Stomach (tissue), 4 donors: ENCODE measurements at regions not wholly inside any gene's neighbourhood (a gene's known extent, or its start where the extent isn't known, plus 50 kb on each side); places are given as distances from the start of the nearest gene placed in this dataset.

Source experiments
- POLR2A ChIP-seq, 4 donors: fragments of 450-650 bp; IDR thresholded peaks; one replicate each; pipeline ENCODE4 v1.6.1; 2016; ENCODE audit warnings: antibody characterized with exemption in 4 of 4, control low read depth in 2 of 4, mild to moderate bottlenecking in 1 of 4, moderate library complexity in 1 of 4
- TF ChIP-seq, protein P1 (sequence below), 7 experiments: fragments of 450-650 bp in 4 of 7; fragments of 200-600 bp in 3 of 7; sonication (generic) in 3 of 7; IDR thresholded peaks; one replicate each; pipeline ENCODE4 v1.5.1; 2016 to 2019; ENCODE audit warnings: antibody characterized with exemption in 7 of 7, control low read depth in 2 of 7, mild to moderate bottlenecking in 1 of 7

DNA sequence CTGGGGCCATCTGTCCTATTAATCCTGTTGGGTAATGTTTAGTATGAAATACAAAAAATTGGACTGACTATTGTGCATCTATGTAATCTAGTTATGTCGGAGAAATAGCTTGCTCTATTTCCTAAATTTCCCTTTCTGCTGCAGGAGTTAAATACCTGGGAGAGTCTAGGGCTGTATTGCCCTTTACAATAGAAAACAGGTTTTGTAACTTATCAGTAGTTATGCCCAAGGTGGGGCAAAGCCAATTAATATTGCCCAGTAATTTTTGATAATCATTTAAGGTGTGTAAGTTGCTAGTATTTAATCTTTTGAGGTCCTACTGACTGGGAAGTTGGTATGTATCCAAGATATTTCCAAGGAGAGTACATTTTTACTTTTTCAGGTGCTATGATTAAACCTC is 838.1 kb downstream of the DACH1 start:
- TF ChIP-seq, protein P1, sequence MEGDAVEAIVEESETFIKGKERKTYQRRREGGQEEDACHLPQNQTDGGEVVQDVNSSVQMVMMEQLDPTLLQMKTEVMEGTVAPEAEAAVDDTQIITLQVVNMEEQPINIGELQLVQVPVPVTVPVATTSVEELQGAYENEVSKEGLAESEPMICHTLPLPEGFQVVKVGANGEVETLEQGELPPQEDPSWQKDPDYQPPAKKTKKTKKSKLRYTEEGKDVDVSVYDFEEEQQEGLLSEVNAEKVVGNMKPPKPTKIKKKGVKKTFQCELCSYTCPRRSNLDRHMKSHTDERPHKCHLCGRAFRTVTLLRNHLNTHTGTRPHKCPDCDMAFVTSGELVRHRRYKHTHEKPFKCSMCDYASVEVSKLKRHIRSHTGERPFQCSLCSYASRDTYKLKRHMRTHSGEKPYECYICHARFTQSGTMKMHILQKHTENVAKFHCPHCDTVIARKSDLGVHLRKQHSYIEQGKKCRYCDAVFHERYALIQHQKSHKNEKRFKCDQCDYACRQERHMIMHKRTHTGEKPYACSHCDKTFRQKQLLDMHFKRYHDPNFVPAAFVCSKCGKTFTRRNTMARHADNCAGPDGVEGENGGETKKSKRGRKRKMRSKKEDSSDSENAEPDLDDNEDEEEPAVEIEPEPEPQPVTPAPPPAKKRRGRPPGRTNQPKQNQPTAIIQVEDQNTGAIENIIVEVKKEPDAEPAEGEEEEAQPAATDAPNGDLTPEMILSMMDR (IDR thresholded peaks at IDR 0.05): no peak
- TF ChIP-seq POLR2A (IDR thresholded peaks at IDR 0.05): no peak
